ENCODE measurements at regions not wholly inside any gene's neighbourhood (a gene's known extent, or its start where the extent isn't known, plus 50 kb on each side); places are given as distances from the start of the nearest gene placed in this dataset.

DNA sequence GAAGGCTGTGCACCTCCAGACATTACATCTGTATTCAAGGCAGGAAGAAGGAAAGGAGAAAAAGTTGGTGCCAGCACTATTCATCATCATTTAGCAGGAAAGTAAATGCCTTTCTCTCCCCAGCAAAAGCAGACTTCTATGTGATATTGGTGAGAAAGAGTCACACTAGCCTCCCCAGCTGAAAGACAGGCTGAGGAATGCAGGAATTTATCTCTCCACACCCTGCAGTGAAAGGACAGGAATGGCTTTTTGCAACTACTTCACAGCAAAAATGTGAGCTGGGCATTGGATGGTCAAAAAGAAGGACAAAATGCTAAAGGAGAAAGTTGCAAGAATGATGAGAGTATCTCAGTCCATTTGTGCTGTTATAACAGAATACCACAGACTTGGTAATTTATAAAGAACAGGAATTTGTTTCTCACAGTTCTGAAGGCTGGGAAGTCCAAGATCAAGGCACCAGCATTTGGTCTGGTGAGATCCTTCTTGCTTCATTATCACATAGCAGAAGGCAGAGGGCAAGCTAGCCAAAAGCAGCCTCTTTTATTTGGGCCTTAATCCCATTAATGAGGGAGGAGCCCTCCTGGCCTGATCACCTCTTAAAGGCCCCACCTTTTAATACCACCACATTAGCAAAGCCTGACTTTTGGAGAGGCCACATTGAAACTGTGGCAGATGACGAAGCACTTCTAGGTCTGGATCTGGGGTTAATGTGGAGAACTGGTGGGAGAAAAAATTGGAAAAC is 388.1 kb upstream of the SLC14A2 start:
- no peak for DNase-seq

DNA sequence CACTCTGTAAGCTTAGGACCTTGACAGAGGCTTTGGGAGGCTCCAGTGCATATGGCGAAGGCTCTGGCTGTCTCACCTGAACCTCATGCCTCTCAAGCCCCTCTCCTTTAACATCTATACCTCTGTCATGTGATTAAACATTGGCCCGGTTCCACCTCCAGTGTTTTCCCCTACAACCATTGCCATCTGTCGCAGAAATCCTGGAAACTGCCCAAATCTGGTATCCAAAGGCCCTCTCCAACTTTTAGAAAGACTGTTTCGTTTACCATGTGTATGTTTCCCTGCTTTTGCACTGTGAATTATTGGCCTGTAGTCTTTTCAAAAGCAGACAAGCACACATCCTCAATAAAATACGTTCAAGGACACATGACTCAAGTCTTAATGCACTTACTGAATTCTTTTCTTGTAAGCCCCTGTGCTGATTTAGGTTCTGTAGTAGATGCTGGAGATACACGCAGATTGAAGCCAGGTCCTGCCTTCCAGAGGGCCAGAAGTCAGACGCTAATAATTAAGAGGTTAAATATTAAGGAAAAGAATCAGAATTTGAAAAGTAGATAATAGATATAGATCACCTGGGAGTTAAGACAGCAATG is 386.4 kb upstream of the SLC14A2 start:
- no peak for DNase-seq

DNA sequence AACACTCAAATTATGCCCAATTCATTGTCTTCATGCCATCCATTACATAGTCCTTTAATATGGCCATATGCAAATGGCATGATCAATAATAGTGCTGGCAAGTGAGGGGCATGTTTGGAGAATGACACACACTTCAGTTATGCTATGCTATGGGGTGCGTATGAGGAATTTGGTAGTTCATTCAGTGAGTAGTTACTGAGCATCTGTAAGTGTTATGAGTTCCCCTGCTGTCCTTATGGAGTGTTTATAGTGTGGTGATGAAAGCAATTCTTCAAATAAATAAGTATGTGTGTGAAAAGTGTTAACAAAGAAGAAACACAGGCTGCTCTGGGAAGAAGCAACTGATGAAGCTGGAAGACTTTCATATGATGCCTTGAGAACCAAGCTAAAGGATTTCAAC is 383.7 kb upstream of the SLC14A2 start:
- DNase-seq, result no peak

DNA sequence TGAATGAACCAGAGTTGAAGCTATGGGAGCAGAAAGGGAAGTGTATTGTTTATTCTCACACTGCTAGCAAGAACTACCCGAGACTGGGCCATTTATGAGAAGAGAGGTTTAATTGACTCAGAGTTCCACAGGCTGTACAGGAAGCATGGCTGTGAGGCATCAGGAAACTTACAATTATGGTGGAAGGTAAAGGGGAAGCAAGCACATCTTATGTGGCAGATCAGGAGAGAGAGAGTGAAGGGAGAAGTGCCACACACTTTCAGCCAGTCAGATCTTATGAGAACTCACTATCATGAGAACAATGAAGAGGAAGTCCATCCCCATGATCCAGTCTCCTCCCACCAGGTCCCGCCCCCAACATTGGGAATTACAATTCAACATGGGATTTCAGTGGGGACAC is 383.2 kb upstream of the SLC14A2 start:
- no peak for DNase-seq

DNA sequence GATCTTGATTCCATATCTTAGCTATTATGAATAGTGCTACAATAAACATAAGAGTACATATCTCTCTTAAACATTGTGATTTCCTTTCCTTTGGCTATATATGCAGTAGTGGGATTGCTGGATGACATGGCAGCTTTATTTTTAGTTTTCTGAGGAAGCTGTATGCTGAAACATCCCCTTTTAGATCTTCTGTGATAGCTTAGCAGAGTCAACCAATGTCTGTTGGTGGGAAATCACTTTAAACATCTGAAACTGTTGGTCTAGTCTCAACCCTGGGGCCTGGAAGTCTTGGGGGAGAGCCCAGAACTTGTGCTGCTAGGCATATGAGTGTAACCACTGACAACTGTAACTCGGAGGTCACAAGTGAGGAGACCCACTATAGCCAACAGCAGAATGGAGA is 378.6 kb upstream of the SLC14A2 start:
- DNase-seq, result no peak

DNA sequence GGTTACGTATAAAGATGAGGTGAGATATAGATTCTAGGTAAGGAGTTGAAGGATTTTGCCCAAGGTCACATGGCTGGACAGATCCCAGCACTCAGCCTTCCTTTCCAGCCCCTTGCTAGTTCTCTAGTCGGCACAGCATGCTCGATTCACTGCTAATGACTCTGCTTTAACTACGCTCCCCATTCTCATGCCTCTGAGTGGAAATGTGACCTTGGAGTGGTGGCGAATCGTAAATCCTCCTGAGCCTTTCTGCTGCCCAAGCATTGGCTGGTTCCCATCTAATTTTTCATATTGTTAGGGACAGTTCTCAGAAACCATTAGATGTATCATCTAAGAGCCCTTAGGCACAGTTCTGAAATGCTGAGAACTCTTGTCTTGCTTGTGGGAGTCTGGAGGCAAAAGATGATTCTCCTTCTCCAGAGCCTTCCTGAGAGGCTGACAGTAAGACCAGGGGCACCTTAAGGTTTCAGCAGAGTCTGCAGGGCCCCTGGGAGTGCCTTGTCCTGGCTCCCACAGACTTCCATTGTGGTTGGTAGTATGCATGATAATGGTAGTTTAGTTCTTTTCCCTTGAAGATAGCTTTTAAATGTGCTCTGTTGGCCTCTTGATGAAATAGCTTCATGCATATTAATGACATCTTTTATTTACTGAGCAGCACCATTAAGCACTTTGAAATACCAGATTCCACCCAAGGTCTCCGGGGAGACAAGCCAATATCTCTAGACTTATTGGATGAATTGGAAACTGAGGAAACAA is 377.8 kb upstream of the SLC14A2 start:
- DNase-seq, result no peak

DNA sequence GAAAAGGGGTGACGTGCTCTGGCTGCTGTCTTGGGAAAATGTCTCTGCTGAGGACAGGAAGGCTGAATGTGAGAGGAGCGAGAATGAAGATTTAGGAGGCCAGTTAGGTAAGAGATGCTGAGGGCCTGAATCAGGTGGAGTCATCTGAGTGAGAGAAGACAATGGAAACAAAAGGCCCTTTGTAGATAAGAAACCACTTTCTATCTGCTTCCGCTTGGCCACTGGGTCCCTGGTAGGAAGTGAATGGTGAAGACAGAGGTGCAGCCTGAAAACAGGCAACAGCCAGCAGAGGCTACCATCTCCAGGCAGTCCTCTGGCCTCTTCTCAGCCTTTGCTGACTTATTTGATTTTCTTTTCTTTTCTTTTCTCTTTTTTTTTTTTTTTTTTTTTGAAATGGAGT is 374.0 kb upstream of the SLC14A2 start:
- no peak for DNase-seq

DNA sequence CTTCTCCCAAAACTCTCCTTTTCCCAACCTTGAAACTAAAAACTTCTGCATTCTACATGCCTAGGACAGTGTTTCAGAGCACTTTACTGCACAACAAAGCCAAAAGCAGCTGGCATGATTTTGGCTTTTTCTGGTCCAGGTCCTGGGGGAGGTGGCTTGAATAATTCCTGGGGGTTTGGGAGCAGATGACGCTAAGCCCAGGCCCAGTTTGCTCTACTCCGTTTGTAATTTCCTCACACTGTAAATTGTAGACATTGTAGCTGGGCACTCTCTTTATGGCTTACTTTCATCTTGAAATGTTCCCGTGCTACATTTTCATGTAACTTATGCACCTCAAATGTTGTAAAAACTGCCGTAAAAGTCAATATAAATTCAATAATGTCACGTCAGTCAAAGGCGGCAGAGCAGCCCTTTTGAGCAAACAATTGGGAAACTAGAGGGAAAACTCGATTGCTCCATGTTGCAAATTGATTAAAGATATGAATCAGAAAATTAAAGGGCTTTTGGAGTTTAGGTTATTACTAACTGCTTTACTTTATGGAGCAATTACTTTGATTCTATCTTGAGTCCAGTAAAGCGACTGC is 373.2 kb upstream of the SLC14A2 start:
- no peak for DNase-seq

DNA sequence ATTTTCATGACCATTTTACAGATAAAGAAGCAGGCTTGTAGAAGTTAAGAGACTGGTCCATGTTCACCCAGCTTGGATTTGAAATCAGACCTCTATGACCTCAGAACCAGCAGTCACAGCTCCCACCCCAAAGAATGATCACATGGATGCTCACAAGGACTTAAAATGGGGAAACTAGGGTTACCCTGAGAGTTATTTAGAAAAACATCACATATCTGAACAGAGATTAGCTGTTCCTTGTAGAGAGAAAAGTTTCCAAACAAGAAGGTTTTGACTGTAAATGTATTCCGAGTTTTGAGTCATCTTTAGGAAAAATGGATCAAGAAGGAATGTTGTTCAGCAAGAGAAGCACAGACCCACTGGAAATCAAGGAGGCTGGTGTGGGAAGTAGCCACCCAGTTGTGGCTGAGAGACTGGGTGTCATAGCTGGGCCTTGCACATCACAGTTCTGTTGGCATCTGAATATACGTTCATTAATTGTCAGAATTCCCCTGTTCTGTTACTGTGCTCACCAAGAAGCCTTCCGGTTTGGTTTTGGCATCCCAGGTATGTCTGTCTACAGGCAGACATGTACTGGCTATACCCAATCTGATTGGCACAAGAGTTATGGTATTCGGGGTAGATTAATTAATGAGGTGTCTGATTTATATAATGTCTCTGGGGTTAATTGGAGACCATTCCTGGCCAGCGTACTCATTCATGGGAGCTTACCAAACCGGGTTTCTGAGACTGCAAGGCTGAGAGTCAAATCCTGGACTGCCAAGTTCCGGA is 371.8 kb upstream of the SLC14A2 start:
- no peak for DNase-seq

DNA sequence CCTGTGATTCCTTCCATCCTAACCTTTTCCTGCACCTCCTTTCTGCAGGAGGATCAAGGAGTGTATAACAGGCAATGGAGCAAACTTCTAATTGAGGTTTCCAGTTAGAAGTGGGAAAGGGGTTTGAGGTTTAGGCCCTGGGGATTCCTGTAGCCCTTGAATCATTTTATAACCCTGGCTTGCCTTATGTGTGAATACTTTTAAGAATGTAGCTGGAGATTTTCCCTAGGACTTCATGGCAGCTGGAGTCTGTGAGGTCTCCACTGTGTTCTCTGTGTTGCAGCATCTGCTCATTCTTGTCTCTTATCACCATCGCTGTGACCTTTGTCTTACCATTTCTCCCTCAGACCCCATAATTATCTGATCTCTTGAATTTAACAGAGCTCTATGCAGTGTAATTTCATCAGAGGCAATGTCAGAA is 370.2 kb upstream of the SLC14A2 start:
- no peak for DNase-seq

DNA sequence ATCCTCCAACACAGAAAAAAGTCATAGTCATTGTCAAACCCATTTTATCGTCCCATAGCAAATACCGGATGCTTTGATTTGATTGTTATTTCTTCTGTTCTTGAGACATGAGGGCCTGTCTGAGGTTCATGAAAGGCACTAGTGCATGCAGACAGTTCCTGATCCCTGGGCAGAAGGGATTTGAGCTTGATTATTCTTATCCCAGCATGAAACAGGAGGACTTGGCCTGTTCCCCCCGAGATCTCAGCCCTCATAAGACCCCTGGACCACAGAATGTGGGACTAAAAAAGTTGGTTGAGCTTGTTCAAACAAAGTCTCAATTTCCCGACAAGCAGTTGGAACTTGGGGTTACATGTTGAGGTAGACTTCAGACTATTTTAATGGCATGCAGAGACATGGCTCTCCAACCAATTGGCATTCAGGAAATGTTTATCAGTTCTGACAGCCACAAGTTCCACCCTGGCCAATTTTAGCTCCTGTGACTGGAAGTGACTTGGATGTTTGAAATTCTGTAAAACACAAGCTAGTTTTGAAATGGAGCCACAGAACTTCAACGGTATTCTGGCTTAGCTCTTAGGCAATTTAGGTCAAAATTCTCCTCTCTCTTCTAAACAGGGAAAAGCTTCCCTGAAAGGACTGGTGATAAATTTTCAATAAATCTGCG is 366.9 kb upstream of the SLC14A2 start:
- peak in 4 of 56 donors; percentile 1 to 3 (median 2) for DNase-seq

DNA sequence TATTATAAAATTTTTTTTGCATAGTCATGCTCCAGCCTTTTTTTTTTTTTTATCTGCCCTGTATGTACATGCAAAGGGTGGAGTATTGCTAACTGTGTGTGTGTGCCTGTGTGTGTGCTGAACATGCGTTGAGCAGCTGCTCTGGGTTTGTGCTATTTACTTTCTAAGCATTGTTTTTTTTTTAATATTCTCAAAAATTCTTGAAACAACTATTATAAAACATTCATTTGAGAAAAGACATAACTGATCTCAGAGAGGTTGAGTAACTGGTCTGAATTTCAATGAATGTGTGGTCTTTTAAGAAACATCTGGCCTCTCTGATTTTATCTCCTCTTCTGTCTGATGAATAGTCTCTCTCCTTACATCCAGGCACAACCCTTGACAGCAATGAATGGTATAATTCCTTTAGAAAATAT is 366.0 kb upstream of the SLC14A2 start:
- DNase-seq, result no peak

DNA sequence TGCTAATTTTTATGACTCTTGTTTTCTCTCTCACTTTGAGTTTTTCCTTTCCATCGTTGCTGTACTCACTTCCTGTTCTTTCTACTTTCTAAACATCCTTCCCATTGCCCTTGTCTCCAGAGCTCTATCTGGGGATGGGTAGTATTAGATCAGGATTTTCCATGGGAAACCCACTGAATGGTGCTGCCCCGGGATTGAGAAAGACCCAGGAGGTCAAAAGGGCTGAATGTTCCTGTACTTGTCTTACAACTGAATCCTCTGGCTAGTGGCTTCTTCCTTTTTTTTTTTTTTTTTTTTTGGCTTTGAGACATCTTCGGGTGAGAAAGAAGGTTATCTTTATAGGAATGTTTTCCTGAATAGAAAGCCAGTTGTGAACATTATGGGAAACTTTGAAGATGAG is 364.8 kb upstream of the SLC14A2 start:
- DNase-seq, result no peak

DNA sequence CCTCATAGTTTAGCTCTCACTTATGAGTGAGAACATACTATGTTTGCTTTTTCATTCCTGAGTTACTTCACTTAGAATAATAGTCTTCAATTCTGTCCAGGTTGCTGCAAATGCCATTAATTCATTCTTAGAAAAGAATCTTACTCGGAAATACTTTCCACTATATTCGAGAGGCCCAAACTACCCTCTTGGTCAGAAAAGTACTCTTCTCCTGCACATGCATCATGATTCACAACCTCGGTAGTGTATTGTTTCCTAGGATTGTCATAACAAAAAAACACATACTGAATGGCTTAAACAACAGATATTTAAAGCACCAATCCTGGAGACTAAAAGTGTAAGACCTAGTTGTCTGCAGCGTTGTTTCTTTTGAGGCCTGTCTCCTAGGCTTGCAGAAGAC is 364.0 kb upstream of the SLC14A2 start:
- DNase-seq, result no peak

DNA sequence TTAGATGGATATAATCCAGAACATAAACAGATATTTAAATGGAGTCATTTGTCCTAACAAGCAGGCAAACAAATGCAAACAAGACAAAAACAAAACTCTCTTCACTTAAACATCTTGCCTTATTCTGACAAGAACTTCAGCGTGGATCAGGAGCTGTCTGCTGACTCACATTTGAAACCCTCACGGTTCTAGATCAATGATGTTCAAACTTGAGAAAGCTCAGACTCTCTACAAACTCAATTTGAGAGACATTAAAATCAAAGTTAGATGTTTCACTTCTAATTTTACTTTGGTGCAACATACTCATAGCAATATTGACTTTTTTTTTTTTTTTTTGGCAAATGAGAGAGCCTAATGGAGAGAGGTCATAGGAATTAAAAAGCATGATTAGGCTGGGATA is 362.8 kb upstream of the SLC14A2 start:
- DNase-seq, result no peak

DNA sequence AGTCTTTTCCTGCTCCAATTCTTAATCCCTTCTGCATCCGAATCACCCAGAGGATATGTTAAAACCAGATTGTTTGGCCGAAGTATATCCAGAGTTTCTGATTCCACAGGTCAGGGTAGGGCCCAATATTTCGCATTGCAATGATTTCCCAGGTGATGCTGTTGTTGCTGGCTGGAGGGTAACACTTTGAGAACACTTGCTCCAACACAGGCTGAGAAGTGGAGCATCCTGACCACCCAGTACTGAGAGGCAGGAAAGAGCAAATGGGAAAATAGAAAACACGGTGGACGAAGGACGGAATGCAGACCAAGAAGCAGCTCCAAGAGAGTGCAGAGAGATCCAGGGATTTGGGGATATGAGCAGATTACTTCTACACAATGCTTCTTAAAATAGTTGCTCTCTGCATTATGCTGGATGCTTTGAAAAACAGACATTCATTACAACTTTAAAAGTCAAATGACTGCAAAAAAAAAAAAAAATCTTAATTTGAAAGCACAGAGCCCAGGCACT is 362.2 kb upstream of the SLC14A2 start:
- no peak for DNase-seq

DNA sequence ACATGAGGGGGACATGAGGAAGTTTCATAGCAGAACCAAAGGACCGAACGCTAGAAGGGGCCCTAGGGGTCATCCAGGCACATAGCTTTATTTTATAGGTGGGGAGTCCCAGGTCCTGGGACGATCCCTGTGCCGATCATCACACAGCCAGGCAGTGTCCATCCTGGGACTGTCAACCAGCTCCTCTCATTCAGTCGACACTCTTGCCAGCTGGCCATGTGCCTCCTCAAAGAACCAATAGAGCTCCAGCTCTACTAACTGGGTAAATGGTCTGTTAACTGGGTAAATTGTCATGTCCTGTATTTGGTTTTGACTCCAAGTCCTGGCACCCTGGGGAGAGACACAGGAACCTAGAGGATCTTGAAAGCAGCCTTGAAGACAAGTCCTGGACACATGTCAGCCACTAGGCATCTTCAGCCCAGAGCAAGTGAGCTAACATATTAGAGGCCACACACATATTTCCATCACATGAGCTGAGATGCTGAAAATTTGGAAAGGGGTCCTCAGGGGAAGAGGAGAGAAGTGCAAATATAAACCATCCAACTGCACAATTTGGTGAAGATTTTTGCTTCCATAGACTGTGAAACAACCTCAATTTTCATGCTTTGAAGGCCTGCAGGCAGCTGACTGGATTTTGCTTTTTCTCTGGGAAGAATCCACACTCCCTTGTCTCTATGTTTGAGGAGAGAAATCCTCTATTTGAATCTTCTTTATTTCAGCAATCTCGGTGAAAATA is 361.1 kb upstream of the SLC14A2 start:
- peak in 1 of 56 donors; percentile 2 for DNase-seq

DNA sequence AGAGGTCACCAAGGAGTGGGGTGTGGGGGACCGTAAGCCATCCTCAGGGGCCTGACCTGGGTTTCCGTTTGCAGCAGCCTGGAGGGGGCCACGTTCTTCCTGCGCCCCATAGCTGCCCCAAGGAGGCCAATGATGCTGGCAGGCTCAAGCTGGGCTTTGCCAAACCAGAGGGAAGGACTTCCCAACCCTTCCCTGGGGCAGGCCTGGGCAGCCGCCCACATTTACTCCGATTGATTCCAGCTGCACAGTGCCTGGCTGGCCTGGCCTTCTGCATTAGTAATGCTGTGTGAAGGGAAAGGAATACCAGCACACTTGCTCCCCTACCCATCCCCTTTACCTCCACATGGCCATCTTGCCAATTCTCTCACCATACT is 360.6 kb upstream of the SLC14A2 start:
- peak in 5 of 56 donors; percentile 3 to 25 (median 7) for DNase-seq

DNA sequence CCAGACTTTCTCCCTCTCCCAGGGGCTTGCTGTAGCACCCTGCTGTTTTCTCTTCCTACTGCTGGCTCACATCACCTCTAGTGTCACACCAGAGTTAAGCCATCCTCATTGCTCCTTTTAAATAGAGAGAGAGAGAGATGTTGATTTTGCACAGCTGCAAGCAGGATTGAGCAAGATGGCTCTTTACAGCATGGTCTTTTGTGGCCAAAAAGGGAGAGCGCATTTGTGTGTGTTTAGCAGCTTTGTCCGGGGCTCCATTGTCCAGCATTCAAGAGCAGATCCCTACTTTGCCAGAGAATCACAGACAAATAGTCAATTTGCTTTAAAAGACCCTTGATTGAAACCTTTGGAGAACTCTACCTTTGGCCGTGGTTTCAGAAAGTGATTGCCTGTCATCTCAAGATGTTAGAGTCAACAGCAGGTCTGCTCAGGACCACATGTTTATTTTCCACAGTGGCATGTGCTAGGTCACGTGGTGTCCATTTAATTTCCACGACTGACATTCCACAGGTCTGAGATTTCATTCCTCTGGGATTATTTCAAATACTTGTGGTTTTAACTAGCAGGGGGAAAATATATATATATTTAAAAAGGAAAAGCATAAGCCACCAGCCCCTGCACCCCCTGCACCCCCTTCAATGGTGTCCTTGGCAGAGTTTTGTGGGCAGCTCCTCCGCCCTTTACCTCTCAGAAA is 359.9 kb upstream of the SLC14A2 start:
- DNase-seq, result no peak
